GM12801 (cell line): ENCODE measurements at regions not wholly inside any gene's neighbourhood (a gene's known extent, or its start where the extent isn't known, plus 50 kb on each side); places are given as distances from the start of the nearest gene placed in this dataset.

ENCODE experiments used
- CTCF ChIP-seq: IDR thresholded peaks from one replicate; pipeline ENCODE4 v1.5.1; 2011; ENCODE audit warnings: control low read depth; ENCODE audit not compliant: insufficient read length; ENCODE audit errors: extremely low read depth

GRCh38 chr1:233750139-233750538 is 136.2 kb downstream of the KCNK1 start:
- TF ChIP-seq CTCF = no peak

DNA sequence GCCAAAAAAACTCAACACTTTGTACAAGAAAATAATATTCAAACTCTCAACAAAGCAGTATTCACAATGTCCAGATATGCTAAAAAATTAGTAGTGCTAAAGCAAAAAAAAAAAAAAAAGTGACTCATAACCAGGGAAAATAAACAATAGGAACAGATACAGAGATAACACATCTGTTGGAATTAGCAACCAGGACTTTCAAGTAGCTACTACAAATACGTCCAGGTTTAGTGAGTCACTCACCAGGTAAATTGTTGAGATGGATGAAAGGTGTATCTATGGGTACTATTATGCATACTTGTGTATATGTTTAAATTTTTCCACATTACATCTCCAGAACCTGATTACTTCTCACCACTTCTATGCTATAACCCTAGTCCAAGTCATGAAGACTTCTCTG is 144.8 kb upstream of the SLC35F3 start:
- no peak for TF ChIP-seq CTCF

GRCh38 chr1:233777566-233777965 is 126.9 kb upstream of the SLC35F3 start:
- TF ChIP-seq CTCF = no peak

DNA sequence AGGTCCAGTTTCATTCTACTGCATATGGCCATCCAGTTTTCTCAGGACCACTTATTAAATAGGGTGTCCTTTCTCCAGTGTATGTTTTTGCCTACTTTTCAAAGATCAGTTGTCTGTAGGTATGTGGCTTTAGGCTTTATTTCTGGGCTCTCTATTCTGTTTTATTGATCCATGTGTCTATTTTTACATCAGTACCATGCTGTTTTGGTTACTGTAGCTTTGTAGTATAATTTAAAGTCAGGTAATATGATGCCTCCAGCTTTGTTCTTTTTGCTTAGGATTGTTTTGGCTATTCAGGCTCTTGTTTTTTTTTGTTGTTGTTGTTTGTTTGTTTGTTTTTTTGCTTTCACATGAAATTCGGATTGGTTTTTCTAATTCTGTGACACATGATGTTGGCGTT is 124.4 kb upstream of the SLC35F3 start:
- TF ChIP-seq CTCF = no peak

GRCh38 chr1:233782937-233783586 is 121.4 kb upstream of the SLC35F3 start:
- TF ChIP-seq CTCF = no peak

- no peak for TF ChIP-seq CTCF
These were observed 116.9 kb upstream of the SLC35F3 start for GRCh38 chr1:233787599-233787998.

GRCh38 chr1:233788687-233789086 is 115.8 kb upstream of the SLC35F3 start:
- no peak for TF ChIP-seq CTCF

DNA sequence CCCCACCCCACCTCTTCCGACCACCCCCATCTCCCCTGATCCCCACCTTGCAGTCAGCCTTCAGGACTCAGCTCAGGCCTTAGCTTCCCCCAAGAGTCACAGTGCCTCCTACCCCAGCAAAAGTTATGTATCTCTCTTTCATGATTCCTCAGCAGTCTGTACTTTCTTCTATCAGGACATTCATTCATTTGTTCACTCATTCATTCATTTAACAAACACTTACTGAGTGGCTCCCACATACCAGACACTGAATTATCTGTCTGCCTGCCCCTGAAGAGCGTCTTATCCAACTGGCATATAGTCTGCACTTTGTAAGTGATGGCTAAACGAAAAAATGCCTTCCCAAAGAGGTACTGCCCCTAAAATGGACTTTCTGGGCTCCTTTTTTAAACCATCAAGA is 114.4 kb upstream of the SLC35F3 start:
- no peak for TF ChIP-seq CTCF
